Mucosa of descending colon (tissue), 3 donors: ENCODE measurements at regions not wholly inside any gene's neighbourhood (a gene's known extent, or its start where the extent isn't known, plus 50 kb on each side); places are given as distances from the start of the nearest gene placed in this dataset.

Experiments used
- ATAC-seq: fragments of 200-7000 bp; cut with Tn5 transposase; one replicate; pipeline ENCODE4 v1.9.1; 2020; ENCODE audit warnings: mild to moderate bottlenecking, moderate library complexity
- DNase-seq, 3 donors: peaks; one replicate each; pipeline ENCODE4 v3.0.0-alpha.2; 2020
- H3K36me3 ChIP-seq: fragments of 200-600 bp; one replicate; pipeline ENCODE4 v1.8.0; 2021; ENCODE audit warnings: low read depth, mild to moderate bottlenecking
- H3K4me1 ChIP-seq: fragments of 200-600 bp; one replicate; pipeline ENCODE4 v1.8.0; 2021; ENCODE audit warnings: low read depth, mild to moderate bottlenecking
- H3K4me3 ChIP-seq: fragments of 200-600 bp; one replicate; pipeline ENCODE4 v1.8.0; 2021; ENCODE audit warnings: mild to moderate bottlenecking
- H3K9me3 ChIP-seq: fragments of 200-600 bp; one replicate; pipeline ENCODE4 v1.8.0; 2021; ENCODE audit warnings: mild to moderate bottlenecking
- intact Hi-C, 2 donors: fragments of 100-400 bp; cut with DNase I in 1 of 2; cut with micrococcal nuclease in 1 of 2; formaldehyde crosslinking; loops; one replicate each; pipeline versions ENCODE4 v1.11.0 to v1.11.1; 2022; cut with DNase I, micrococcal nuclease
- TF ChIP-seq, protein P1 (sequence below): fragments of 200-600 bp; IDR thresholded peaks from one replicate; pipeline ENCODE4 v1.8.0; 2022; ENCODE audit warnings: antibody characterized with exemption, mild to moderate bottlenecking
- donor health status: DM: no; HTN: no; CAD: no; lungs with moderate emphysema.
- donor health status: DM: no; HTN: no; CAD: no.
- donor health status: DM: no; HTN: yes; CAD: no.

DNA sequence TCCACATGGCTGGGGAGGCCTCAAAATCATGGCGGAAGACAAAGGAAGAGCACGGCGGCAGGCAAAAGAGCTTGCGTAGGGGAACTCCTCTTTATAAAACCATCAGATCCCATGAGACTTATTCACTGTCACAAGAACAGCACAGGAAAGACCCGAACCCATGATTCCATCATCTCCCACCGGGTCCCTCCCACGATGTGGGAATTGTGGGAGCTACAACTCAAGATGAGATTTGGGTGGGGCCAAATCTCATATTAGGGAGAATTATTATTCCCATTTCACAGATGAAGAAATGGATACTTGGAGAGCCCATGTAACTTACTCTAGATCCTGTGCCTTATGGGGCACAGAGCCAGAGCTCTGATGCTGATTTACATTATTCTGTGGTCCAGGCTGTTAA lies 322.6 kb downstream of the PCNX1 start:
- DNase-seq (no peak), ATAC-seq (no peak)
- intact Hi-C loops = no loop called here
- Histone ChIP-seq H3K4me1 (no peaks in the 10 kb centered on the region), H3K4me3 (no peak overlapping the region), H3K36me3 (no peaks in the 10 kb centered on the region), H3K9me3 (no peaks in the 10 kb centered on the region)
- TF ChIP-seq, protein P1, sequence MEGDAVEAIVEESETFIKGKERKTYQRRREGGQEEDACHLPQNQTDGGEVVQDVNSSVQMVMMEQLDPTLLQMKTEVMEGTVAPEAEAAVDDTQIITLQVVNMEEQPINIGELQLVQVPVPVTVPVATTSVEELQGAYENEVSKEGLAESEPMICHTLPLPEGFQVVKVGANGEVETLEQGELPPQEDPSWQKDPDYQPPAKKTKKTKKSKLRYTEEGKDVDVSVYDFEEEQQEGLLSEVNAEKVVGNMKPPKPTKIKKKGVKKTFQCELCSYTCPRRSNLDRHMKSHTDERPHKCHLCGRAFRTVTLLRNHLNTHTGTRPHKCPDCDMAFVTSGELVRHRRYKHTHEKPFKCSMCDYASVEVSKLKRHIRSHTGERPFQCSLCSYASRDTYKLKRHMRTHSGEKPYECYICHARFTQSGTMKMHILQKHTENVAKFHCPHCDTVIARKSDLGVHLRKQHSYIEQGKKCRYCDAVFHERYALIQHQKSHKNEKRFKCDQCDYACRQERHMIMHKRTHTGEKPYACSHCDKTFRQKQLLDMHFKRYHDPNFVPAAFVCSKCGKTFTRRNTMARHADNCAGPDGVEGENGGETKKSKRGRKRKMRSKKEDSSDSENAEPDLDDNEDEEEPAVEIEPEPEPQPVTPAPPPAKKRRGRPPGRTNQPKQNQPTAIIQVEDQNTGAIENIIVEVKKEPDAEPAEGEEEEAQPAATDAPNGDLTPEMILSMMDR = no peak

DNA sequence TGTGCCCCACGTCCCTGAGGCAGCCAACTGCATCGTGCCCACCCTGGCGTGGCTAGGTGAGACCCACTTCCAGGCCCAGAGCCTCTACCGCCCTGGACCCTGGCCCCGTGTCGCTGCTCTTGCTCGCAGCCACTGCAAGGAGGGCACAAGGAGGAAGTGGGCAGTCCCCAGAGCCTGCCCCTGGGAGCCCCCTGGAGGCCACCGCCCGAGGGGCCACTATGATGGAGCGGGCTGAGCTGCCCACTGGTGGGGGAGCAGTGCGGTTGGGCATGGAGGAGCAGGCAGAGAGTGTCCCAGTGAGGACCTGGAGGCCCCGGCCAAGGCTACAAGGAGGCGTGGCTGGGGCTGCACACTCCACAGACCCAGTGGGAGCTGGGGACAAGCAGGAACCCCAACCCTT lies 323.6 kb downstream of the PCNX1 start:
- no peaks in the 10 kb centered on the region for H3K4me1 ChIP-seq
- intact Hi-C loops = no loop called here
- no peaks in the 10 kb centered on the region for H3K36me3 ChIP-seq
- no peaks in the 10 kb centered on the region for H3K9me3 ChIP-seq
- ATAC-seq (no peak), DNase-seq (no peak)
- H3K4me3 ChIP-seq = no peak overlapping the region
- TF ChIP-seq, protein P1 = no peak

DNA sequence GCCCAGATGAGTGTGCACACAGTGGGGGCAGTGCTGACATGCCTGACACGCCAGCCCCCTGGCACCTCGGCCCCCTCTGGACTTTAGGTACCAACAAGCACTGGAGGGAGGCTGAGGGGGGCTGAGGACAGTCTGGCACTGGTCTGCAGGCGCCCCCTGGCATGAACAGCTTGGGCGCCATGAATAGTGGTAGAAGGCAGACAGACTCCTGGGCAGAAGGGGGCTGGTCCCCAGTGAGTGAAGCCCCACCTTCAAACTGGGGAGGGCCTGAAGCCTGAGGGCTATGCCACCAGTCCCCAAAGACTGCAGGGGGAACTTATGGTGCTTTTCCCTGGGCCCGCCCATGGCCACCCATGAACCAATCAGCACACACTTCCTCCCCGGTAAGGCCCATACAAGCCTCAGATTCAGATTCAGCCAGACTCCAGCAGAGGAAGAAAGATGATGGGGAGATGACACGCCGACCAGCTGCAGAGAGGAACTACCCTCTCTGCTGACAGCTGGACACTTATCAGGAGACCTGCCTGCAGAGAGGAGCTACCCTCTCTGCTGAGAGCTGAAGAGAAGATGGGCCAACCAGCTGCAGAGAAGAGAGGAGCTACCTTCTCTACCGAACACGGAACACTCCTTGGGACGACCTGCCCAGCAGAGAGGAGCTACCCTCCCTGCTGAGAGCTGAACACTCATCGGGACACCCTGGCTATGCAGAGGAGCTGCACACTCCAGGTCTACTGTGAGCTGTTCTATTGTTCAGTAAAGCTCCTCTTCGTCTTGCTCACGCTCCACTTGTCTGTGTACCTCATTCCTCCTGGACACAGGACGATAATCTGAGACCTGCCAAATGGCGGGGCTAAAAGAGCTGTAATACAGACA lies 324.5 kb downstream of the PCNX1 start:
- ATAC-seq (peak; percentile 26), DNase-seq (no peak)
- no peak overlapping the region for H3K4me3 ChIP-seq
- TF ChIP-seq, protein P1 = no peak
- intact Hi-C loops = no loop called here
- no peaks in the 10 kb centered on the region for H3K9me3 ChIP-seq
- H3K4me1 ChIP-seq = no peaks in the 10 kb centered on the region
- no peaks in the 10 kb centered on the region for H3K36me3 ChIP-seq

DNA sequence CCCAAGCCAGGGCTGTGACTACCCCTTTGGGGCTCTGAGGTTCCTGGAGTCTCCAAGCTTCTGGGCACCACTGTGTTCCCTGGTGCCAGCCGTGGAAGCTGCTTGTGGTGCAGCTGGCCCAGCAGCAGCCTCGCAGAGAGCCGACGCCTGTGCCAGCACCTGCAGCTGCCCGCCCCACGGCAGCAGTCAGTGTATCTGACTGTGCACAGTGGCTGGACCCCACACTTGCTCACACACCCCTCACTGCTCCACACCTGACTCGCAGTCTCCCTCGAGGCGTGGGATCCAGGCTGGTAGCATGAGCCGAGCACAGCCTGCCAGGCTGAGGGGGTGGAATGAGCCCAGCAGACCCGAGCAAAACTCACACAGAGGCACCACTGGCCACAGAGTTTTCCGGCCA lies 325.2 kb downstream of the PCNX1 start:
- H3K4me3 ChIP-seq = no peak overlapping the region
- intact Hi-C loops = no loop called here
- DNase-seq (no peak), ATAC-seq (no peak)
- no peaks in the 10 kb centered on the region for H3K4me1 ChIP-seq
- H3K36me3 ChIP-seq = no peaks in the 10 kb centered on the region
- TF ChIP-seq, protein P1 = no peak
- no peaks in the 10 kb centered on the region for H3K9me3 ChIP-seq

DNA sequence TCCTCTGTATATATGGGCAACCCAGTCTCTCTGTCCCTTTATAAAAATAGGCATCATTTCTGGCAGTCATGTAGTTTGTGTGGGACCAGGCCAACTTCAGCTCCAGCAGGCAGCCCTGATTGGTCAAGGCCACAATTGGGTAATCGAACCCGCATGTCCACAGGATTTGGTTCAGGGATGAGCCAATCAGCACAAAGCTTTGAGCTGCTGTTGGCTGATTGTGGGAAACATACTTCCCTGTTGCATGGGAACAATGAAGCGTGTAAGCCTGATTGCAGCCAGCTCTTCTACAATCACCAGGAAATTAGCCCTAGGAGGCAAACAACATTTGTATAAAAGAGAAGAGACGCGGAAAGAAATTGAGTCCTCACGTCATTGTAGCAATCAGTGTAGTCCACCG lies 328.6 kb downstream of the PCNX1 start:
- intact Hi-C loops = no loop called here
- DNase-seq = no peak

More for the DNA sequence above, 328.6 kb downstream of the PCNX1 start:
- peak; percentile 22 for ATAC-seq
- no peaks in the 10 kb centered on the region for H3K9me3 ChIP-seq
- no peak overlapping the region for H3K4me3 ChIP-seq
- no peaks in the 10 kb centered on the region for H3K4me1 ChIP-seq
- H3K36me3 ChIP-seq = no peaks in the 10 kb centered on the region
- TF ChIP-seq, protein P1 = no peak
